Left cardiac atrium (tissue), 4 donors: ENCODE measurements at regions not wholly inside any gene's neighbourhood (a gene's known extent, or its start where the extent isn't known, plus 50 kb on each side); places are given as distances from the start of the nearest gene placed in this dataset.
"Not testable (repeated sequence)": the region's sequence is repeated elsewhere in the genome, so short reads cannot be mapped to it uniquely, and the experiment has no call there.

Experiments
- ATAC-seq, 2 donors: fragments of 200-7000 bp; cut with Tn5 transposase; one replicate each; pipeline ENCODE4 v1.9.1; 2020; ENCODE audit warnings: mild to moderate bottlenecking in 2 of 2, moderate library complexity in 2 of 2
- DNase-seq: peaks from one replicate; pipeline ENCODE4 v3.0.0-alpha.2; 2020
- intact Hi-C, 2 donors: fragments of 100-400 bp; cut with DNase I; formaldehyde crosslinking; loops; one replicate each; pipeline versions ENCODE4 v1.14.1 to v1.15.1; 2022 to 2023
- donor health status: DM: no; HTN: yes; CAD: no.
- donor health status: DM: no; HTN: yes; CAD: no; lungs with severe emphysema.
- donor health status: DM: yes; HTN: yes; CAD: no.
- donor health status: Dilated cardiomyopathy.

DNA sequence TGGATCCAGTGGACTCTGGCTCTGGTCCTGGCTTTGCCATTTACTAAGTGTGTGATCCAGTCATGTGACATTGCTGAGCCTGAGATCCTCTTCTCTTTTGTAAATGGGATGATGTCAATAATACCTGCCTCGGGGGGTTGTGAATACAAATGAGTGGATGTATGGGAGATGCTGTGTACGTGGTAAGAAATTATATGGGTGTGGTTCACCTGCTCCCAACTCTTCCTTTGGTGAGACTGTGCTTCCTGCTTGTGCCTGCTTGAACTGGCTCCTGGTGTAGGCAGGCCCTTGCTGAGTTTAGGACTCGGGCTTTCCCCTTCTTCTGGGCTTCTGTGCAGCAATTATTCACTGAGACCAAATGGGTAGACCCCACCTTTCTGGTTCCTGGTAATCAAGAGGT, 189.5 kb upstream of the FRMD6 start:
- ATAC-seq (no peak), DNase-seq (no peak)
- intact Hi-C loops, result no loop called here

DNA sequence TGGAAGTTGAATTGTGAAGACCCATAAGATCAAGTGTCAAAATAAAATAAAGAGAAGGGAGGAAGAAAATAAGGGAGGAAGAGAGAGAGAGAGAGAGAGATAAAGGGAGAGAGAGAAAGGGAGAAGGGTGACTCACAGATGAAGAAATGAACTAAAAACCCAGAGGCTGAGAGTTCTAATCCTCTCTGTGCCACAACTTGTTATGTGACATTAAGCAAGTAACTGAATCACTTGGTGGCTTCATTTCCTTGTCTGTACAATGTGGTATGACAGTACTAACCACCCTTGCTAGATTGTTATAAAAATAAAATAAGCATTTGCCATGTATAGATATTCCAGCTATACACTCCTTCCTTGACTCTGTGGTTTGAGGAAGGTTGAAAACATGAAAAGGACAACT, 189.0 kb upstream of the FRMD6 start:
- intact Hi-C loops, result no loop called here
- ATAC-seq, result no peak
- DNase-seq, result no peak

DNA sequence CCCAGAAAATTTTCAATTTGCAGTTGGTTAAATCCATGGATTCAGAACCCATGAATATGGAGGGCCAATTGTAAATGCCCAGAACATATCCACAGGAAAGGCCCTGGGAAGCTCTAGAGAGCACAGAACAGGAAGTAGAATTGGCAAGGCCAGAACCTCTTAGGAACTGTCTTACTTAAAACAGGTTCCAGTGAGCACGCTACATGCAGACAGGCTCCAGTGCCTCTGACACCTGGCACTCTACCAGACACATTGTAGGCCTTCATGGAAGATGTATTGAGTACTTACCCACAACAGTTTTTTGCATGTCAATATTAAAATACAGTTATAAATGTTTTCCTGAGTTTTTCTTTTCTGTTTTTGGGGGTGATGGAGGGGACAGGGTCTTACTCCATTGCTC, 188.2 kb upstream of the FRMD6 start:
- no peak for ATAC-seq

DNA sequence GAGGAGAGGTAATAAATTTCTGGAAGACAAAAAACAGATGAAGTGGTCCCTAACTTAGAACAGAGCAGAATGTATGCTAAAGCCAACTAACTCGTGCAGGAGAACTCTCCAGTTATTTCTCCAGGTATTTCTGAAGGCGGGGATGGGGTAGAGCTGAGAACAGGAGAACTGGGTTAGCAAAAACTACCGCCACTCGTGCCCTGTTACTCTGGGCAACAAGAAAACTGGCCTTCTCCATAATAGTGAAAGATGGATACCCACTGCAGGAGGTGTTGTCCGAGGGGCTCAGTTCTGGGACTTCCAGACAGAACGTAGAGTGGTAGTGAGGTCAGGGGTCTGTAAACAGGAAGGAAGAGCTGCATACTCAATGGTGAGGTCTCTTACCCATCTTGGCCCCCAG, 187.3 kb upstream of the FRMD6 start:
- DNase-seq (no peak), ATAC-seq (no peak)
- intact Hi-C loops, result no loop called here

More for the DNA sequence above, 188.2 kb upstream of the FRMD6 start:
- no peak for DNase-seq
- intact Hi-C loops, result no loop called here

DNA sequence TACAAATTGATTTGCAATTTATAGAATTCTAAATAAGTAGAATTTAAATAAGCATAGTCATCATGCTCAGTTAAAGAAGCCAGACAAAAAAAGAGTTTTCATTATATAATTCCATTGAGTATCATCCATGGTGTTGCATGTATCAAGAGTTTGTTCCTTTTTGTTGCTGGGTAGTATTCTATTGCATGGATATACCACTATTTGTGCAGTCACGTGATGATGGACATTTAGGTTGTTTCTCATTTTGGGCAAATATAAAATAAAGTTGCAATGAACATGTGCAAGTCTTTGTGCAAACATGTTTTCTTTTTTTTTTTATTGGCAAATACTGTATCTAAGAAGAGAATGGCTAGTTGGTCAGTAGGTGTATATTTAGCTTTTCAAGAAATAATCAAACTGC, 186.2 kb upstream of the FRMD6 start:
- ATAC-seq, result no peak
- intact Hi-C loops, result no loop called here
- DNase-seq, result no peak

DNA sequence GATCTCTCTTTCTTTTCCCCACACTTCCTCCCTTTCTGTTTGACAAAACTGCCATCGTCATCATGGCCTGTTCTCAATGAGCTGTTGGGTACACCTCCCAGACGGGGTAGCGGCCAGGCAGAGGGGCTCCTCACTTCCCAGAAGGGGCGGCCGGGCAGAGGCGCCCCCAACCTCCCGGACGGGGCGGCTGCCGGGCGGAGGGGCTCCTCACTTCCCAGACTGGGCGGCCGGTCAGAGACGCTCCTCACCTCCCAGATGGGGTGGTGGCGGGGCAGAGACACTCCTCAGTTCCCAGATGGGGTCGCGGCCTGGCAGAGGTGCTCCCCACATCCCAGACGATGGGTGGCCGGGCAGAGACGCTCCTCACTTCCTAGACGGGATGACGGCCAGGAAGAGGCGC, 184.3 kb upstream of the FRMD6 start:
- DNase-seq, ATAC-seq, intact Hi-C loops: not testable (repeated sequence)

DNA sequence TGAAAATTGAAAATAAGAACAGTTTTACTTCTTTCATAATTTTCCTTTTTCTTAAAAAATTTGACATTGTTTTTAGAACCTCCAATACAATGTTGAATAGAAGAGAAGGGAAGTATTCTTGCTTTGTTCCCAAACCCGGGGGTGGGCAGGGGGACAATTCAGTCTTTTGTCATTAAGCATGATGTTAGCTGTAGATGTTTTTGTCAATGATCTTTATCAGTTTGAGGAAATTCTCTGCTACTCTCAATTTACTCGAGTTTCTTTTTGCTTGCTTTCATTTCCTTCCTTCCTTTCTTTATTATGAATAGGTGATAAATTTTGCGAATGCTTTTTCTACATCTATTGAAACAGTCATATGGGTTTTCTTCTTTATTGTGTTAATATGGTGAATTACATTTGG, 183.2 kb upstream of the FRMD6 start:
- ATAC-seq (no peak), DNase-seq (no peak)
- intact Hi-C loops, result no loop called here

DNA sequence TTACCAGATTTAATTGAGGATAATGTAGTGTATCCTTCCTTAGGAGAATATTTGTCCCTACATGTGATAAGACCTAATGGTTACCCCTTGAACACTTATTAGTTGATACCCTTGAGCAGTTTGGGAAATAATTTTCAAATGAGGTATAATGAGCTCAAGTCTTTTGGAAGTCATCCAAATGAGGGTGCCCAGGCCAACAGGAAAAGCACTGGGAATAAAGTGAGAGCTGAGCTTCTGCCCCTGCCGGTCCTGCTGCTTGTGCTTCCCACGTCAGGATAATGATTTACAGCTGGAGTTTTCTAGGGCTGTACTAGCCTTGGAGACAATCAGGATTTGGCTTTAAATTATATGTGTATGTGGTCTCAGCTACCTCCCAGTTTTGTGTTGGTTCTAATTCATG, 178.8 kb upstream of the FRMD6 start:
- intact Hi-C loops, result no loop called here
- DNase-seq (no peak), ATAC-seq (no peak)

DNA sequence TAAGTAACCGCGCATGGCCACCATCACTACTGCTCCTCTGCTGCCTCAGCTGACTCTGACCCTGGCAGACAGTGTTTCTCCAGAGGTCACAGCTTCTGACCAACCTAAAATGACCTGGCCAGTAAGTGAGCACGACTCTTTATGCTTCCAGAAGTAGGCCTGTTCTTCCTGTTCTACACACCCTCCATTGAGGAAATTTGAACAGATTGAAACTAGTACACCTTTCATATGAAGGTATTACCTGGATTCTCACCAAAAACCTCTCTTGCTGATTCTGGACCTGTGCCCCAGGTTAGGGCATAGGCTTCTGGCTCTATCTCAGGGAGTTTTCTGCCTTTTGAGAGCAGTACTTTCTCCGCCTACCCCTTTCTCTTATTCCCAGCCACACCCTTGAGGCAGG, 178.4 kb upstream of the FRMD6 start:
- intact Hi-C loops, result no loop called here
- DNase-seq (no peak), ATAC-seq (no peak)

DNA sequence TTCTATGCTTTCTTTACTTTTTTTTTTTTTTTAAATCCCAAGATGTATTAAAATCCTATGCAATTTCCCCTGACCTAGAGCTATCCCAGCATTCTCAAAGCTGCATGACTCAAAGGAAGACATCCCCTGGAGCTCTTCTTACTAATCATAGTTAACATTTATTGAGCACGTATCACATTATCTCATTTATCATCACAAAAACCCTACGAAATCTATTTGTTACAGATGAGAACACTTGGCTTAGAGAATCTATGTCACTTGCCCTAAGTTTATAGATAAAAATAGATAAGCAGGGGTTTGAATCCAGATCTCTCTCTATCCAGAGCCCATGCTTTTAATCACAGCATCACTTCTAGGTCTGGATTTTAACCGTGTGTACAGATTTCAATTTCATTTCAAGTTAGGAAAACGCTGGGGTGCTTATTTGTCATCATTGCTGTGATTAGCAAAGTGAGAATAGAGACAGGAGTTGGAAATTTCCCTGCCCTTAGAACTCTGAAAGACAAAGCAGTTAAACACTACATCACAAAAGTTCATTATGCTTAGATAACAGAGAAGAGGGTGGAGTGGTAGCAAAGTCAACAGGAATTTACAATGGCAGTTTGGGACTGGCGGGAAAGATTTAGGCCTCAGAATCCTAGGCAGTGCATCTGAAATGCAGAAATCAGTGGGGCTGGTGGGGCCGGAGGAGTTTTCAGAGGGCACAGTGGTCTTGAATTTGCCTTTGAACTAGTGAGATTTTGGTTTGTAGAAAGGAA, 177.7 kb upstream of the FRMD6 start:
- intact Hi-C loops, result no loop called here
- ATAC-seq (no peak), DNase-seq (no peak)

DNA sequence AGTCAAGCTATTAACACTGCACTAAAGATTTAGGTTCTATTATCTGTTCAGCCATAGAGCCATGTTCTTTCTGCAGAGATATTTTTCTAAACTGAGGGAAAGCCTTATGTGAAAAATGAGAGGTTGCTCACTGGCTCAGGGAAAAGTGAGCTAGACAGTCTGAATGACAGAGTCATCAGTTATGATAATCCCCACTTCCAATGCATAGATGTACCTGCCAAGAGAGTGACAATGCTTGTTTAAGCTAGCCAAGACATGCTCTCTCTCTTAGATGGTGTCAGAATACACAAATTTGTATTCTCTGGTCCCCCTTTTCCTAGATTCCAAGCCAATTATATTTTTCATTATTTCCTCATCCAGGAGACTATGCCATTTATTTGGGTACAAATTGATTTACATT, 176.9 kb upstream of the FRMD6 start:
- DNase-seq (no peak), ATAC-seq (no peak)
- intact Hi-C loops, result no loop called here

DNA sequence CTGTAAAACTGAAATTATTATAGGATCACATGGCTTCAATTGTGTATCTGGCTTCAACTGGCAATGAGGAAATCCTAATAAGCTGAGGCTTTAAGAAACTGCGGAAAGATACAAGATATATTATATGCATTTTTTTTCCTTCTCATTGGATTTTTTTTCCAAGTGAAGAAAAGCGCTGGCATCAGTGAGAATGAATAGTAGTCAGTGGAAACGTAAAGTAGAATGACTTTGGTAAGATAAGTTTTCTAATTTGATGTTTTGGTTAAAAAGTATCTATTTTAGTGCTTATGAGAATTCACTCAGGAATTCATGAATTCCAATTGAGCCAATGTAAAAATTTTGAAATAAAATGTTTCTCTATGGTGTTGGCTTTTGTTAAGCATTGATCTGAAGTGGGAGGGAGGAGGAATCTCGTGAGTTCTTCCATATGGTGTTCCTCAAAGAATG, 173.5 kb upstream of the FRMD6 start:
- ATAC-seq (no peak), DNase-seq (no peak)
- intact Hi-C loops, result no loop called here

DNA sequence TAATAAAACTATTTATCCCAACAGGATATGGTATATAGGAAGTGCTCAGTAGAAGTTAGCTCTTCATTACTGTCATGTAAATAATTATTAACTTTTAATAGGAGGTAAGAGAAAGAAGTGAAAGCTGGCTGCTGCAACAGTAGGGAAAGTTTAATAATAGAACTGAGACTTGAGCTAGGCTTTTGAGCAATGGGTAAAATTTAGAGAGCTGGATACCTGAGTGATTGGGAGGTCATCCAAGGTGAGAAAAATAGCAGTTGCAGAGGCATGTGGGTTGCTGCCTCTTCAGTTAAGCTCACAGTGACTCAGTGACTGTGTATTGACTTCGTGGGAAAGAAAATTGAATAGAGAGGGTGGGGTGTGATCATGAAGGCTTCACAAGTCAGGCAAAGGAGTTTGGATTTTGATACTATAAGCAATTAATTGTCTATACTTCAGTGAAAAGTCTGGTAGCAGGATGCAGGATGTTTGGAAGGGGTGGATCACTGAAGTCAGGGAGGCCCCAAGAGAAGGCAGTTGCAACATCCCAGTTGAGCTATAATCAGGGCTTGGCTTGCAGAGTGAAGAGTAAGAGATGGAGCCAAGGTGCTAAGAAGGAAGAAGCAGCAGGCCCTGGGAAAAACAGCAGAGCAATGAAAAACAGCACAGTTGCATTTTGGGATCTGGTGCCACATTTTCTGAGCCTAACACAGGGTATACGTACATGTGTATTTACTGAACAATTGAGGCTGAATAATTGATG, 172.0 kb upstream of the FRMD6 start:
- intact Hi-C loops, result no loop called here
- peak; percentile 65 to 70 for ATAC-seq
- peak; percentile 35 for DNase-seq

DNA sequence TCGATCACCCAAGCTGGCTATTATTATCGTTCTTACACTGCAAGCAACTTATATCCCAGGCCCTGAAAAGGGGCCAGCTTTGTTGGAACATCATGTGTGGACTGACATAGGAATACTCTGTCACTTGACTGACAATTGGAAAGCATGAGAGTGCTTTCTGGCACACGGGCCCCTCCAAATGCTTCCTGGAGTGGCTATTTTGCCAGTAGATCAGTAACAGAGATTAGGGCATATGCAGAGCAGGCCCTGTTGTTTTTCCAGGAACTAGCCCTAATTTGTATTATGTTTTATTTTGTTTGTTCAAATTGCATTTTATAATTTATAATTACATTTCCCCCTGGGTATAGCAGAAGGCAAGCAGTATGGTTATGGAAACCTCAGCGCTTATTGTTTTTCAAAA, 170.1 kb upstream of the FRMD6 start:
- intact Hi-C loops, result no loop called here
- ATAC-seq (no peak), DNase-seq (no peak)

DNA sequence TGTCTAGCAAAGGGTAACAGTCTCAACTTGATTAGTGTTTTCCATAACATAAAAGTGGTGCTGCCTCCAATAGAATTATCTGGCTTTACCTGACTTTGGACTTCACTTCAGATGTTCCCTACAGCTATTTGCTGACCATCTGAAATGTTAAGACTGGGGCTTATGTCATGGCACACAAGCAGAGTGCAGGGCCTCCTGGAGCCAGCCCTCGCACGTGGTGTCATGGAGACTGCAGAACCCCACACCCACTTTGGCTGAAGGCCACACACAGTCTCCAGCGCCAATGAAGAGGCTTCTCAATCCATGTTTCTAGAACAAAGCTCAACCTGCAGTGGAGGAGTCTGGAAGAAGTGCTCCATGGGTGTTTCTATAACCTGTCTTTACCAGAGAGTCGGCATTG, 169.6 kb upstream of the FRMD6 start:
- no peak for ATAC-seq
- intact Hi-C loops, result no loop called here

DNA sequence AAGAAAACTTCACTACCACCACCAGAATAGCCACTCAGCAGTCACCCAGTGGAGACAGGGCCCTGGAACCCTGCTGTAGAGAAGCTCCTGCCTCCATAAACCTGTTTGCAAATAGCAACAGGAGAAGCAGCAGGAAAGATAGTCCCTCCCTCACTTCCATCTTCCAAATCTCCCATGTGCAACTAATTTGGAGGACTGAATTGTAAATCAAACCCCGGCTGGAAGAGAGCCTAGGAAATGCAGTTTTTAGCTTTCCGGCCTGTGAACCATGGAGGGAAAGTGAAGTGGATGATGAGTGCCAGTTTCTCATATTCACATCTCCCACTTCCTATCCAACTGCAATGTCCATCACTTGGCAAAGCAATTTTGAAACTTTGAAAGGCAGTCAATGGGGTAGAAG, 167.2 kb upstream of the FRMD6 start:
- ATAC-seq (no peak), DNase-seq (no peak)
- intact Hi-C loops, result no loop called here

More for the DNA sequence above, 169.6 kb upstream of the FRMD6 start:
- DNase-seq, result no peak

DNA sequence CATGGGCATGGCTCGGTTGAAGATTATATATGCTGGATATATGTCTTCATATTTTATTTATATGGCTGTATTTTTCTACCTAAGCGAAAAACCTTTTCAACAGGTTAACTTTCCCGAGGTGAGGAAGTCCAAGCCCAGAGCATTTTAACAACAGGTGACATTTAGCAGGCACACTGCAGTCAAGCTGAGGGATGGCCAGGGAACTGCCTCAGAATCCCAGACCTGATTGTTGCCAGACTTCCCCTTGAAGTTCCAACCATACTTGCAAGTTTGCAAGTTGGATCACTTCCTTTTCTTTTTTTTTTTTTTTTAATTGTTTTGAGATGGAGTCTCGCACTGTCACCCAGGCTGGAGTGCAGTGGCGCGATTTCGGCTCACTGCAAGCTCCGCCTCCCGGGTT, 166.0 kb upstream of the FRMD6 start:
- intact Hi-C loops, result no loop called here
- ATAC-seq (no peak), DNase-seq (no peak)

DNA sequence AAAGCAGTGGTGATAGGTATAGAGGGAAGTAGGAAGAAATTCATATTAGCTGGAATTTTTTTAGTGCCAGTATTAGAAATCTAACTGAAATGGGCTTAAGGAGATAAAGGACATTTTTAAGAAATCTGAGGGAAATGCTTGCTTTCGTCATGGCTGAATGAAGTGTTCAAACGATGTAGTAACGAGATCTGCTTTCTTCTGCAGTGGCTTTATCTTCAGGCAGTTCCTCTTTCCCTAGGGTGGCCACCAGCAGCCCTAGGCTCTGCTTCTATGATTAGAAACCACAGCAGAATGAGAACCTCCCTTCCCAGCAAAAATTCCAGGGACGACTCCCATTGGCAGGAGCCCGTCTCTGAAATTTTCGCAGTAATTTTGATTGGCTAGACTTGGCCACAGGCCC, 163.9 kb upstream of the FRMD6 start:
- DNase-seq (no peak), ATAC-seq (no peak)
- intact Hi-C loops, result no loop called here

DNA sequence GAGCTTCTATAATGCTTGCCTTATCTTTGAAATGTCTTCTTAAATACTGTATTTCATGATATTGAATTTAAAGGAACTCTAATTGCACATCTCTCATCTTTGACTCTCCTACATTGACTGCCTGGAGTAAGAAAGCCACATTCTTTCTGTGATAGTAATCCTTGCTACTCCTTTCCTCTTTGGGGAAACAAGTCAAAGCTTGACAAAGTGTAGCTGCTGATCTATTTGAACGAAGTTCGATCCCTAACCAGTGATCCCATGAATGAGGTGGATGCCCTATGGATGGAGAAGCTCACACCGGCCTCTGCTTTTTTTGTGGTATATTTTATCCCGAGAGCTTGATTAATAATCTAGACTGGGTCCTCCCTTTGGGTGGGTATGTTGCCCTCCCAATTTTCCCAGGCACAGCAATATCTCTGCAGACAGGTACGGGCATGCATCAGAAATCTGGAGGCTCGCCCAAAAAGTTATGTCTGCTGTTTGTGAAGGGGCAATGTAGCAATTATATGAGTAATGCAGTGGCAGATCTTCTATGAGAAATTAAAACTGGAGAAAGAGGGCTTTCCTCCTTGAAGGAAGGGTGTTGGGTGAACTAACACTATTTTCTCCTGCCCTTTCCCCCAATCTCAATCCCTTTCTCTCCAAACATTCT, 163.0 kb upstream of the FRMD6 start:
- DNase-seq (no peak), ATAC-seq (peak in 1 of 2 donors; percentile 55)
- intact Hi-C loops, result no loop called here

DNA sequence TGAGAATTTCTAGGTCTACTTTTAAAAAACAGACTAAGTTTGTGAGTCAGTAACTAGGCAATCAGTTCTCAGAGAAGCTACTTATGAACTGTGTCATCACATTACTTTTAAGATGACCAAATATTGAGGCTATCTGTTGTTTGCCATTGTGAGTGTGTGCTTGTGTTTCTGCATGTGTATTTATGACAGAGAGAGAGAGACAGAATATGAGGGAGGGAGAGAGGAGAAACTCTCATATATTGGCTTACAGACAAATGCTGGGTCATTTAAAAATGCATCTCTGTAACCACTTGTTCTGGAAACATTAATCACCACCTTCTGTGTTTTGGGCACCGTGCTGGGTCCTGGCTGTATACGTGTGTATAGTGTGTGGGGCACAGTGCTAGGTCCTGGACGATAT, 161.5 kb upstream of the FRMD6 start:
- DNase-seq (no peak), ATAC-seq (no peak)
- intact Hi-C loops, result no loop called here
